ENCODE measurements at regions not wholly inside any gene's neighbourhood (a gene's known extent, or its start where the extent isn't known, plus 50 kb on each side); places are given as distances from the start of the nearest gene placed in this dataset.

DNA sequence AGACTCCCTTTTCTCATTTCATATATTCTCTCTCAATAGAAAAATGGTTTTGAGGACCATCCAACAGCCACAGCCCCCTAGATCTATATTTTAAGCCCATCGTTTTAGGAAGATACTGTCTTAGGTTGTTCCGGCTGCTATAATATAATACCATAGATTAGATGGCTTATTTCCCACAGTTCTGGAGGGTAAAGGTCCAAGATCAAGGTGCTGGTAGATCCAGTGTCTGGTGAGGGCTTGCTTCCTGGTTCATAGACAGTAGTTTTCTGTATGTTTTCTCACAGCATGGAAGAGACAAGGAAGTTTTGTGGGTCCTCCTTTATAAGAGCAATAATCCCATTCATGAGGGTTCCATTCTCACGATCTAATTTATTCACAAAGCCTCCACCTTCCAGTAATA lies 215.1 kb downstream of the AASDHPPT start:
- TF ChIP-seq, protein P1, sequence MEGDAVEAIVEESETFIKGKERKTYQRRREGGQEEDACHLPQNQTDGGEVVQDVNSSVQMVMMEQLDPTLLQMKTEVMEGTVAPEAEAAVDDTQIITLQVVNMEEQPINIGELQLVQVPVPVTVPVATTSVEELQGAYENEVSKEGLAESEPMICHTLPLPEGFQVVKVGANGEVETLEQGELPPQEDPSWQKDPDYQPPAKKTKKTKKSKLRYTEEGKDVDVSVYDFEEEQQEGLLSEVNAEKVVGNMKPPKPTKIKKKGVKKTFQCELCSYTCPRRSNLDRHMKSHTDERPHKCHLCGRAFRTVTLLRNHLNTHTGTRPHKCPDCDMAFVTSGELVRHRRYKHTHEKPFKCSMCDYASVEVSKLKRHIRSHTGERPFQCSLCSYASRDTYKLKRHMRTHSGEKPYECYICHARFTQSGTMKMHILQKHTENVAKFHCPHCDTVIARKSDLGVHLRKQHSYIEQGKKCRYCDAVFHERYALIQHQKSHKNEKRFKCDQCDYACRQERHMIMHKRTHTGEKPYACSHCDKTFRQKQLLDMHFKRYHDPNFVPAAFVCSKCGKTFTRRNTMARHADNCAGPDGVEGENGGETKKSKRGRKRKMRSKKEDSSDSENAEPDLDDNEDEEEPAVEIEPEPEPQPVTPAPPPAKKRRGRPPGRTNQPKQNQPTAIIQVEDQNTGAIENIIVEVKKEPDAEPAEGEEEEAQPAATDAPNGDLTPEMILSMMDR (IDR thresholded peaks at IDR 0.05; ENCODE audit: low read length) = no peak
- TF ChIP-seq EZH2 (IDR thresholded peaks at IDR 0.05; ENCODE audit: borderline replicate concordance, low read length) = no peak
